GM12878 (cell line): ENCODE measurements at regions not wholly inside any gene's neighbourhood (a gene's known extent, or its start where the extent isn't known, plus 50 kb on each side); places are given as distances from the start of the nearest gene placed in this dataset.
A peak's percentile ranks its signal among the peaks of the same experiment; 100 is the strongest.

ENCODE experiments used
- ATAC-seq: fragments of 200-7000 bp; cut with Tn5 transposase; 3 replicates; pipeline ENCODE4 v1.9.1; 2020; ENCODE audit warnings: mild to moderate bottlenecking, moderate library complexity
- BruUV-seq: library from RNA; stranded (reverse); fragments of 400-500 nt; replicated peaks from 2 replicates; lab custom pipeline; 2021; lab: Mats Ljungman, UMichigan
- CTCF ChIA-PET: fragments of 300-600 bp; sonication (Branson Sonifier 250); formaldehyde crosslinking; extraction: SDS; loops from one replicate; lab custom pipeline; 2021; ENCODE audit warnings: inconsistent platforms; lab: Yijun Ruan, JAX
- POLR2A ChIA-PET: fragments of 350-600 bp; formaldehyde crosslinking; extraction: SDS; loops from one replicate; lab custom pipeline; 2021; ENCODE audit warnings: inconsistent platforms; lab: Charles Lee
- RAD21 ChIA-PET: fragments of 300-600 bp; sonication (Branson Sonifier 250); formaldehyde crosslinking; loops from one replicate; lab custom pipeline; 2023; ENCODE audit warnings: antibody characterized with exemption; ENCODE audit not compliant: unreplicated experiment; lab: Charles Lee
- SMC1A ChIA-PET: fragments of 300-600 bp; sonication (Branson Sonifier 250); formaldehyde crosslinking; loops from one replicate; lab custom pipeline; 2023; ENCODE audit not compliant: unreplicated experiment, uncharacterized antibody; lab: Charles Lee
- DNase-seq: peaks from one replicate; pipeline ENCODE4 v3.0.0-alpha.2; 2011; ENCODE audit warnings: low read depth, low spot score
- FAIRE-seq: peaks from 3 replicates; lab custom pipeline; 2011; peaks lifted over from hg19 to GRCh38; lab: Jason Lieb, UNC
- H2AFZ ChIP-seq: 2 replicates; pipeline ENCODE4 v1.6.0; 2011; ENCODE audit warnings: low read depth, low read length, control low read depth; ENCODE audit not compliant: control insufficient read depth
- H3K27ac ChIP-seq: 2 replicates; pipeline ENCODE4 v1.5.1; 2011; ENCODE audit warnings: control low read depth; ENCODE audit not compliant: control insufficient read depth, insufficient read depth
- H3K27me3 ChIP-seq, 2 experiments: replicated peaks in 1 of 2; 2 replicates each; pipeline versions ENCODE4 v1.6.0 to v1.6.1; 2011; ENCODE audit warnings: low read length in 1 of 2; ENCODE audit not compliant: control insufficient read depth in 2 of 2, insufficient read depth in 2 of 2
- H3K36me3 ChIP-seq, 2 experiments: 2 replicates each; pipeline ENCODE4 v1.5.1; 2011; ENCODE audit warnings: low read length in 1 of 2; ENCODE audit not compliant: control insufficient read depth in 2 of 2, insufficient read depth in 2 of 2
- H3K4me1 ChIP-seq: 2 replicates; pipeline ENCODE4 v1.6.1; 2011; ENCODE audit warnings: mild to moderate bottlenecking, low read length, moderate library complexity, mixed read lengths; ENCODE audit not compliant: control insufficient read depth, insufficient read depth
- H3K4me2 ChIP-seq: 2 replicates; pipeline ENCODE4 v1.6.0; 2011; ENCODE audit warnings: control low read depth; ENCODE audit not compliant: control insufficient read depth, insufficient read depth
- H3K4me3 ChIP-seq: fragments of 200-600 bp; sonication (generic); 2 replicates; pipeline ENCODE4 v1.5.1; 2016
- H3K79me2 ChIP-seq: 2 replicates; pipeline ENCODE4 v1.6.0; 2011; ENCODE audit warnings: low read length; ENCODE audit not compliant: control insufficient read depth, insufficient read depth
- H3K9ac ChIP-seq: 2 replicates; pipeline ENCODE4 v1.8.0; 2011; ENCODE audit warnings: low read length, control low read depth, mixed read lengths; ENCODE audit not compliant: control insufficient read depth, insufficient read depth
- H3K9me3 ChIP-seq: replicated peaks from 3 replicates; pipeline ENCODE4 v1.5.1; 2011; ENCODE audit warnings: mild to moderate bottlenecking, low read length; ENCODE audit not compliant: control insufficient read depth, insufficient read depth
- H4K20me1 ChIP-seq: 2 replicates; pipeline ENCODE4 v1.6.0; 2011; ENCODE audit not compliant: control insufficient read depth, insufficient read depth
- CBFB ChIP-seq: IDR thresholded peaks from 2 replicates; pipeline ENCODE4 v1.6.1; 2016; ENCODE audit warnings: antibody characterized with exemption, low read depth
- CEBPZ ChIP-seq: fragments of 150-350 bp; IDR thresholded peaks from 2 replicates; pipeline ENCODE4 v1.6.1; 2016; ENCODE audit warnings: low read depth, low read length
- E2F8 ChIP-seq: fragments of 450-650 bp; IDR thresholded peaks from 2 replicates; pipeline ENCODE4 v1.6.1; 2018; ENCODE audit warnings: mild to moderate bottlenecking, low read depth, moderate library complexity; ENCODE audit not compliant: partially characterized antibody
- FOXM1 ChIP-seq: IDR thresholded peaks from 2 replicates; pipeline ENCODE4 v1.6.1; 2012; ENCODE audit warnings: low read depth, mild to moderate bottlenecking, inconsistent platforms, low read length, moderate library complexity
- HDAC6 ChIP-seq: fragments of 200-600 bp; sonication (generic); IDR thresholded peaks from one replicate; pipeline ENCODE4 v1.8.0; 2017; ENCODE audit warnings: antibody characterized with exemption; ENCODE audit not compliant: unreplicated experiment
- JUNB ChIP-seq: IDR thresholded peaks from 2 replicates; pipeline ENCODE4 v1.6.1; 2016; ENCODE audit warnings: antibody characterized with exemption, mild to moderate bottlenecking
- MTA3 ChIP-seq: IDR thresholded peaks from 2 replicates; pipeline ENCODE4 v1.6.1; 2012; ENCODE audit warnings: low read length, inconsistent platforms, borderline replicate concordance
- MYC ChIP-seq: IDR thresholded peaks from 2 replicates; pipeline ENCODE4 v1.6.1; 2011; ENCODE audit warnings: mild to moderate bottlenecking, low read length, moderate library complexity, inconsistent platforms; ENCODE audit not compliant: insufficient read depth, insufficient replicate concordance, insufficient read length, severe bottlenecking
- NFIC ChIP-seq: IDR thresholded peaks from 2 replicates; pipeline ENCODE4 v1.6.1; 2012; ENCODE audit warnings: low read depth, mild to moderate bottlenecking, inconsistent platforms, low read length, moderate library complexity
- NR2C2 ChIP-seq: IDR thresholded peaks from 2 replicates; pipeline ENCODE4 v1.6.1; 2011; ENCODE audit warnings: borderline replicate concordance, low read depth; ENCODE audit not compliant: control insufficient read depth, insufficient read length
- NRF1 ChIP-seq: conservative IDR thresholded peaks from 2 replicates; pipeline ENCODE4 v1.6.1; 2011; ENCODE audit warnings: mild to moderate bottlenecking, low read depth, low read length, improper control_type of control experiment
- POLR2A ChIP-seq: IDR thresholded peaks from 2 replicates; pipeline ENCODE4 v1.6.1; 2011; ENCODE audit warnings: low read depth, mild to moderate bottlenecking, low read length
- POLR2AphosphoS2 ChIP-seq: IDR thresholded peaks from 2 replicates; pipeline ENCODE4 v1.6.1; 2011; ENCODE audit warnings: low read depth, mild to moderate bottlenecking, low read length, improper control_type of control experiment, moderate library complexity
- POLR2AphosphoS5 ChIP-seq: IDR thresholded peaks from 2 replicates; pipeline ENCODE4 v1.6.1; 2011; ENCODE audit warnings: mild to moderate bottlenecking, low read length, inconsistent platforms
- RELA ChIP-seq: fragments of 450-650 bp; IDR thresholded peaks from 2 replicates; pipeline ENCODE4 v1.8.0; 2014; ENCODE audit warnings: borderline replicate concordance; ENCODE audit not compliant: partially characterized antibody
- SMAD5 ChIP-seq: IDR thresholded peaks from 2 replicates; pipeline ENCODE4 v1.6.1; 2016; ENCODE audit warnings: antibody characterized with exemption, low read depth
- ZBED1 ChIP-seq: IDR thresholded peaks from 2 replicates; pipeline ENCODE4 v1.6.1; 2016; ENCODE audit warnings: borderline replicate concordance
- WGBS: methylation state at CpG from one replicate; pipeline ENCODE4 v1.1.6; 2016; ENCODE audit warnings: low lambda C conversion rate; ENCODE audit not compliant: insufficient replicate concordance, insufficient coverage; ENCODE audit errors: missing lambda C conversion rate; 5-methylcytosine and 5-hydroxymethylcytosine counted together
- in situ Hi-C: fragments of 300-500 bp; cut with MboI; formaldehyde crosslinking; loops from 9 replicates; pipeline ENCODE4 v1.14.3; 2018; ENCODE audit warnings: mixed read lengths
- intact Hi-C: fragments of 100-400 bp; cut with micrococcal nuclease; formaldehyde crosslinking; loops from one replicate; pipeline ENCODE4 v1.14.2; 2022; ENCODE audit not compliant: unreplicated experiment

GRCh38 chr5:89302102-89302891 is 419.3 kb upstream of the MEF2C start:
- ChIA-PET CTCF (interaction anchor here (0.7 to 3.5 kb wide), 18 partner anchors 8 to 570 kb away, joined by 3 to 19 read pairs (median 4); no protein-coding TSS in a partner anchor), SMC1A (interaction anchor here (0.7 to 5.2 kb wide), 33 partner anchors 11 to 605 kb away, joined by 3 to 87 read pairs (median 4); no protein-coding TSS in a partner anchor), RAD21 (interaction anchor here (0.7 to 5.6 kb wide), 28 partner anchors 11 to 576 kb away, joined by 3 to 64 read pairs (median 6); partner anchors contain the start of gene MEF2C), POLR2A (interaction anchor here (0.6 to 4.3 kb wide), 8 partner anchors 10 to 134 kb away, joined by 3 to 22 read pairs (median 4); no protein-coding TSS in a partner anchor)
- Histone ChIP-seq H2AFZ (no peak overlapping the region), H3K4me3 (peak overlapping the region; percentile 45), H3K9ac (peak overlapping the region; percentile 40), H3K36me3 (no peaks in the 10 kb centered on the region), H3K79me2 (peaks cover 2% of the 10 kb centered on the region; the same call in 1 of the 2 replicates), H3K27ac (peak overlapping the region; percentile 78), H3K27me3 (no peaks in the 10 kb centered on the region), H3K4me1 (peaks cover 35% of the 10 kb centered on the region), H4K20me1 (no peaks in the 10 kb centered on the region), H3K9me3 (peaks cover 15% of the 10 kb centered on the region), H3K4me2 (peak overlapping the region; percentile 68)
- ATAC-seq, result peak; percentile 55
- WGBS, result 22% methylated on average over 5 of the region's 5 CpGs
- DNase-seq, result no peak
- FAIRE-seq, result no peak
- intact Hi-C loops (loop anchor here (2.0 to 10.0 kb wide), 7 partner anchors 40 to 965 kb away; no protein-coding TSS in a partner anchor), in situ Hi-C loops (loop anchor here (5.0 to 10.0 kb wide), 3 partner anchors 70 to 570 kb away; partner anchors contain the start of gene MEF2C)
- BruUV-seq, result TSS peak; percentile 91
- TF ChIP-seq MYC (no peak), CBFB (peak; percentile 18; the same call in 1 of the 2 replicates), RELA (no peak), NR2C2 (no peak), SMAD5 (0 out of 2 replicates have a peak, but pooled peaks have one; percentile 29), MTA3 (peak; percentile 62; the same call in 1 of the 2 replicates), NFIC (peak; percentile 22; the same call in 1 of the 2 replicates), ZBED1 (peak; percentile 65; the same call in 1 of the 2 replicates), E2F8 (no peak), NRF1 (no peak), POLR2AphosphoS2 (no peak; the same call in 1 of the 2 replicates), POLR2AphosphoS5 (no peak; the same call in none of the 2 replicates), POLR2A (peak; percentile 21; the same call in 1 of the 2 replicates), JUNB (peak; percentile 47; the same call in 1 of the 2 replicates), FOXM1 (peak; percentile 13; the same call in 1 of the 2 replicates), HDAC6 (no peak), CEBPZ (no peak)
